ENCODE measurements at regions not wholly inside any gene's neighbourhood (a gene's known extent, or its start where the extent isn't known, plus 50 kb on each side); places are given as distances from the start of the nearest gene placed in this dataset.

DNA sequence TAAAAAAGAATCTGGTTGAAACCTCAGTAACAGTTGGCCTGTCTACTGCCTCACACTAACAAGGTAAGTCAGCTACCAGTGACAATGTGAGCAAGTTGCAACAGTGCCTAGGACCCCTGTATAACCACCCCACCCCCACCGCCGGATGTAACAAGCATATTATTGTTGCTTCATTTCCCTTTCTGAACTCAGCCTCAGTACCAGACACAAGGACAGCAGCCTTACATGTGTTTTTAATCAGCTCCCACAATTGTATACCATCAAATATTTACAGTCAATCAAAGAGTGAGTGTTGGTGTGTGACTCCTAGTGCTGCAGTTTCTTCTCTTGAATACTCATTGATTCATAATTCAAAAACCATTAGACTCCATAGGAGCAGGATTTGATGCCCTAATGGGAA is 96.4 kb downstream of the PYDC2 start:
- TF ChIP-seq, protein P1, sequence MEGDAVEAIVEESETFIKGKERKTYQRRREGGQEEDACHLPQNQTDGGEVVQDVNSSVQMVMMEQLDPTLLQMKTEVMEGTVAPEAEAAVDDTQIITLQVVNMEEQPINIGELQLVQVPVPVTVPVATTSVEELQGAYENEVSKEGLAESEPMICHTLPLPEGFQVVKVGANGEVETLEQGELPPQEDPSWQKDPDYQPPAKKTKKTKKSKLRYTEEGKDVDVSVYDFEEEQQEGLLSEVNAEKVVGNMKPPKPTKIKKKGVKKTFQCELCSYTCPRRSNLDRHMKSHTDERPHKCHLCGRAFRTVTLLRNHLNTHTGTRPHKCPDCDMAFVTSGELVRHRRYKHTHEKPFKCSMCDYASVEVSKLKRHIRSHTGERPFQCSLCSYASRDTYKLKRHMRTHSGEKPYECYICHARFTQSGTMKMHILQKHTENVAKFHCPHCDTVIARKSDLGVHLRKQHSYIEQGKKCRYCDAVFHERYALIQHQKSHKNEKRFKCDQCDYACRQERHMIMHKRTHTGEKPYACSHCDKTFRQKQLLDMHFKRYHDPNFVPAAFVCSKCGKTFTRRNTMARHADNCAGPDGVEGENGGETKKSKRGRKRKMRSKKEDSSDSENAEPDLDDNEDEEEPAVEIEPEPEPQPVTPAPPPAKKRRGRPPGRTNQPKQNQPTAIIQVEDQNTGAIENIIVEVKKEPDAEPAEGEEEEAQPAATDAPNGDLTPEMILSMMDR (IDR thresholded peaks at IDR 0.05 in 4 of 5, conservative IDR thresholded peaks at IDR 0.05 in 1 of 5): no peak
- TF ChIP-seq POLR2A (IDR thresholded peaks at IDR 0.05): no peak

All from gastrocnemius medialis (tissue), 4 donors.